ENCODE measurements at regions not wholly inside any gene's neighbourhood (a gene's known extent, or its start where the extent isn't known, plus 50 kb on each side); places are given as distances from the start of the nearest gene placed in this dataset.

GRCh38 chr9:85283421-85283820, 458.3 kb downstream of the AGTPBP1 start:
- TF ChIP-seq CTCF (IDR thresholded peaks at IDR 0.05) (no peak), ZFX (IDR thresholded peaks at IDR 0.05; ENCODE audit: borderline replicate concordance) (no peak)
